IMR-90 (cell line): ENCODE measurements at regions not wholly inside any gene's neighbourhood (a gene's known extent, or its start where the extent isn't known, plus 50 kb on each side); places are given as distances from the start of the nearest gene placed in this dataset.

ENCODE experiments used
- ATAC-seq: fragments of 200-7000 bp; cut with Tn5 transposase; 2 replicates; pipeline ENCODE4 v1.9.1; 2020; ENCODE audit warnings: low read depth, mild to moderate bottlenecking, moderate library complexity
- BruUV-seq: library from RNA; stranded (reverse); fragments of 400-500 nt; replicated peaks from 2 replicates; lab custom pipeline; 2021; lab: Mats Ljungman, UMichigan
- CTCF ChIA-PET: fragments of 300-600 bp; formaldehyde crosslinking; extraction: SDS; loops from one replicate; lab custom pipeline; 2021; ENCODE audit warnings: antibody characterized with exemption; lab: Yijun Ruan, JAX
- POLR2A ChIA-PET: fragments of 300-600 bp; sonication (Branson Sonifier 250); formaldehyde crosslinking; loops from one replicate; lab custom pipeline; 2022; ENCODE audit warnings: antibody characterized with exemption; ENCODE audit not compliant: unreplicated experiment; lab: Charles Lee
- DNase-seq: peaks from one replicate; pipeline ENCODE4 v3.0.0; 2013
- H2AFZ ChIP-seq: replicated peaks from 2 replicates; pipeline ENCODE3; 2013; ENCODE audit warnings: low read length, mild to moderate bottlenecking; ENCODE audit not compliant: poor library complexity
- H2AK5ac ChIP-seq: 2 replicates; pipeline ENCODE4 v1.6.1; 2013; ENCODE audit warnings: low read depth, low read length, inconsistent platforms
- H2AK9ac ChIP-seq: replicated peaks from 2 replicates; pipeline ENCODE3; 2013; ENCODE audit warnings: mild to moderate bottlenecking, low read depth, low read length, moderate library complexity; ENCODE audit not compliant: poor library complexity
- H2BK120ac ChIP-seq: 2 replicates; pipeline ENCODE4 v1.6.1; 2013; ENCODE audit warnings: low read depth, low read length, inconsistent platforms
- H2BK15ac ChIP-seq: 3 replicates; pipeline ENCODE4 v1.6.1; 2013; ENCODE audit warnings: low read depth, low read length, inconsistent platforms
- H2BK20ac ChIP-seq: 2 replicates; pipeline ENCODE4 v1.6.1; 2013; ENCODE audit warnings: low read depth, mild to moderate bottlenecking, inconsistent platforms, low read length, moderate library complexity
- H2BK5ac ChIP-seq: 2 replicates; pipeline ENCODE4 v1.6.1; 2013; ENCODE audit warnings: mild to moderate bottlenecking, low read depth, low read length, inconsistent platforms; ENCODE audit not compliant: poor library complexity, severe bottlenecking
- H3K14ac ChIP-seq: replicated peaks from 2 replicates; pipeline ENCODE4 v1.6.1; 2013; ENCODE audit warnings: low read depth, low read length, inconsistent platforms
- H3K18ac ChIP-seq: 2 replicates; pipeline ENCODE4 v1.6.1; 2013; ENCODE audit warnings: low read depth, low read length, control low read depth
- H3K23ac ChIP-seq: 2 replicates; pipeline ENCODE4 v1.6.1; 2013; ENCODE audit warnings: low read depth, low read length, inconsistent platforms
- H3K27ac ChIP-seq: 2 replicates; pipeline ENCODE4 v1.5.1; 2013; ENCODE audit warnings: mild to moderate bottlenecking, control low read depth, low read length; ENCODE audit not compliant: insufficient read depth
- H3K27me3 ChIP-seq: 2 replicates; pipeline ENCODE4 v1.6.1; 2013; ENCODE audit warnings: low read length; ENCODE audit not compliant: control insufficient read depth, insufficient read depth
- H3K36me3 ChIP-seq: 2 replicates; pipeline ENCODE4 v1.6.1; 2013; ENCODE audit warnings: low read length, mixed read lengths; ENCODE audit not compliant: control insufficient read depth, insufficient read depth
- H3K4ac ChIP-seq: 2 replicates; pipeline ENCODE4 v1.6.1; 2013; ENCODE audit warnings: low read depth, low read length, inconsistent platforms
- H3K4me1 ChIP-seq: 2 replicates; pipeline ENCODE4 v1.6.1; 2013; ENCODE audit warnings: low read length, mixed read lengths; ENCODE audit not compliant: control insufficient read depth, insufficient read depth
- H3K4me2 ChIP-seq: 2 replicates; pipeline ENCODE4 v1.6.1; 2013; ENCODE audit warnings: low read depth, mild to moderate bottlenecking, control low read depth, low read length, moderate library complexity
- H3K4me3 ChIP-seq: 2 replicates; pipeline ENCODE4 v1.5.1; 2013; ENCODE audit warnings: low read depth, mild to moderate bottlenecking, control low read depth, low read length, moderate library complexity; ENCODE audit not compliant: insufficient read depth
- H3K56ac ChIP-seq: 2 replicates; pipeline ENCODE4 v1.6.1; 2013; ENCODE audit warnings: low read length, inconsistent platforms; ENCODE audit not compliant: insufficient read depth; ENCODE audit errors: extremely low read depth
- H3K79me1 ChIP-seq, 2 experiments: 2 replicates each; pipeline ENCODE4 v1.6.1; 2013; ENCODE audit warnings: low read length in 2 of 2, inconsistent platforms in 1 of 2, low read depth in 1 of 2
- H3K9ac ChIP-seq: 2 replicates; pipeline ENCODE4 v1.6.1; 2013; ENCODE audit warnings: low read depth, low read length, control low read depth
- H3K9me1 ChIP-seq: 2 replicates; pipeline ENCODE4 v1.6.1; 2013; ENCODE audit warnings: low read length, inconsistent platforms; ENCODE audit not compliant: insufficient read depth
- H3K9me3 ChIP-seq: 2 replicates; pipeline ENCODE4 v1.6.1; 2013; ENCODE audit warnings: low read length; ENCODE audit not compliant: control insufficient read depth, insufficient read depth
- H4K20me1 ChIP-seq: 2 replicates; pipeline ENCODE4 v1.6.1; 2013; ENCODE audit warnings: low read length, inconsistent platforms; ENCODE audit not compliant: insufficient read depth
- H4K5ac ChIP-seq: 2 replicates; pipeline ENCODE4 v1.6.1; 2013; ENCODE audit warnings: mild to moderate bottlenecking, low read depth, low read length, control low read depth
- H4K8ac ChIP-seq, 2 experiments: 2 replicates each; pipeline ENCODE4 v1.6.1; 2013; ENCODE audit warnings: low read depth in 2 of 2, low read length in 2 of 2, control low read depth in 1 of 2, inconsistent platforms in 1 of 2
- H4K91ac ChIP-seq: 2 replicates; pipeline ENCODE4 v1.6.1; 2013; ENCODE audit warnings: low read depth, low read length, inconsistent platforms; ENCODE audit not compliant: insufficient read depth
- CEBPB ChIP-seq: IDR thresholded peaks from 2 replicates; pipeline ENCODE4 v1.6.1; 2012; ENCODE audit warnings: low read depth, low read length, improper control_type of control experiment
- NFE2L2 ChIP-seq: fragments of 150-350 bp; IDR thresholded peaks from 2 replicates; pipeline ENCODE4 v1.6.1; 2016; ENCODE audit warnings: low read depth, mild to moderate bottlenecking, low read length
- RAD21 ChIP-seq: IDR thresholded peaks from 2 replicates; pipeline ENCODE4 v1.6.1; 2012; ENCODE audit warnings: low read length, improper control_type of control experiment
- WGBS, 2 experiments: methylation state at CpG; one replicate each; pipeline versions ENCODE4 v1.1.5 to v1.1.7; 2013; ENCODE audit warnings: missing lambda C conversion rate in 2 of 2; ENCODE audit not compliant: insufficient read length in 1 of 2; ENCODE audit errors: extremely low coverage in 2 of 2; 5-methylcytosine and 5-hydroxymethylcytosine counted together
- dilution Hi-C: fragments of 300-500 bp; cut with HindIII; formaldehyde crosslinking; loops from one replicate; pipeline ENCODE4 v1.14.3; 2018; ENCODE audit warnings: low sequenced_read_pairs; ENCODE audit not compliant: unreplicated experiment
- in situ Hi-C: fragments of 300-500 bp; cut with MboI; formaldehyde crosslinking; loops from 3 replicates; pipeline ENCODE4 v1.14.3; 2019; ENCODE audit warnings: low sequenced_read_pairs, inconsistent platforms, mixed read lengths
- intact Hi-C: fragments of 100-400 bp; cut with micrococcal nuclease; formaldehyde crosslinking; loops from 2 replicates; pipeline ENCODE4 v1.10.0; 2022

DNA sequence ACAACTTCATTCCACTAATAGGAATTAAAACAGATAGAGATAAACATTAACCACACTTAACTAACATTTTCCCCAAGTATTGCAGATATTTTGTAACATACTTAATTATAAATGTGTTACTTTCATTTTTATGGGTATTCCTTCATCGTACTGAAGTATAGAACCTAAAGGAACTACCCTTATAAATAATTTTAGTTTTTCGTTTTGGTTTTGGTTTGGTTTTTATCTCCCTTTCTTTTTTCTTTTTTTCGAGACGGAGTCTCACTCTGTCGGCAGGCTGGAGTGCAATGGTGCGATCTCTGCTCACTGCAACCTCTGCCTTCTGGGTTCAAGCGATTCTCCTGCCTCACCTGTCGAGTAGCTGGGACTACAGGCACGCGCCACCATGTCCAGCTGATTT lies 60.1 kb upstream of the LMNB1 start:
- Histone ChIP-seq H2BK5ac (no peak overlapping the region), H3K36me3 (no peaks in the 10 kb centered on the region), H3K79me1 (no peaks in the 10 kb centered on the region), H3K27ac (no peak overlapping the region), H3K56ac (no peak overlapping the region), H2BK15ac (no peak overlapping the region), H3K27me3 (no peaks in the 10 kb centered on the region), H2BK20ac (no peak overlapping the region), H3K23ac (no peak overlapping the region), H3K14ac (no peak overlapping the region), H4K20me1 (no peaks in the 10 kb centered on the region), H3K9ac (no peak overlapping the region), H3K4me2 (no peak overlapping the region), H2AK9ac (no peak overlapping the region), H4K8ac (no peak overlapping the region), H2AFZ (no peak overlapping the region), H4K91ac (no peak overlapping the region), H2AK5ac (no peak overlapping the region), H3K9me3 (no peaks in the 10 kb centered on the region), H4K5ac (no peak overlapping the region), H2BK120ac (no peak overlapping the region), H3K4me1 (no peaks in the 10 kb centered on the region), H3K4ac (no peak overlapping the region), H3K9me1 (no peaks in the 10 kb centered on the region), H3K4me3 (no peak overlapping the region), H3K18ac (no peak overlapping the region)
- ATAC-seq (no peak), DNase-seq (no peak)
- WGBS, 2 experiments = no CpG with 5 or more reads among the region's 10 CpGs
- ChIA-PET POLR2A (no interaction called here), CTCF (no interaction called here)
- dilution Hi-C loops = no loop called here
- BruUV-seq = no TSS peak
- intact Hi-C loops = no loop called here
- in situ Hi-C loops = no loop called here
- TF ChIP-seq CEBPB = no peak
- no peak for TF ChIP-seq RAD21
- TF ChIP-seq NFE2L2 = no peak
